ENCODE measurements at regions not wholly inside any gene's neighbourhood (a gene's known extent, or its start where the extent isn't known, plus 50 kb on each side); places are given as distances from the start of the nearest gene placed in this dataset.

DNA sequence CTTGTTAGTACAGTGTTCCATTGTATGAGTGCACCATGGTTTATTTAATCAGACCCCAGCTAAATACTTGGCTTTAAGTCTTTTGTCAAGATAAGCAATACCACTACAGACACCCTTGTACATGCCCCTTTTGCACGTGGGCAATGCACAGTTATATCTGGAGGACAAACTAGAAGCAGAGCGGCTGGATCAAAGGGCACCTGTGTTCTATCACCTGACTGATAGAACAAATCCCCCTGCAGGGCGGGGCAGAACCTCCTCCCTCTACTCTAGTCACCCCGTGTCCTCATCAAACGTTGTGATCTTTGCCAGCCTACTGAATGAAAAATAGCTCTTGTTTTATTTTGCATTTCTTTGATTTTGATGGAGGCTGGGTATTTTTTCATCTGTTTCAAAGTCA, 314.9 kb downstream of the TLE3 start:
- no peak for DNase-seq (ENCODE audit: extremely low read depth, low read depth, low spot score)

- no peak for DNase-seq (ENCODE audit: extremely low read depth, low read depth, low spot score)
These were observed 314.5 kb downstream of the TLE3 start for GRCh38 chr15:69783211-69783610.

GRCh38 chr15:69784798-69785566, 312.7 kb downstream of the TLE3 start:
- DNase-seq (ENCODE audit: extremely low read depth, low read depth, low spot score): no peak

DNA sequence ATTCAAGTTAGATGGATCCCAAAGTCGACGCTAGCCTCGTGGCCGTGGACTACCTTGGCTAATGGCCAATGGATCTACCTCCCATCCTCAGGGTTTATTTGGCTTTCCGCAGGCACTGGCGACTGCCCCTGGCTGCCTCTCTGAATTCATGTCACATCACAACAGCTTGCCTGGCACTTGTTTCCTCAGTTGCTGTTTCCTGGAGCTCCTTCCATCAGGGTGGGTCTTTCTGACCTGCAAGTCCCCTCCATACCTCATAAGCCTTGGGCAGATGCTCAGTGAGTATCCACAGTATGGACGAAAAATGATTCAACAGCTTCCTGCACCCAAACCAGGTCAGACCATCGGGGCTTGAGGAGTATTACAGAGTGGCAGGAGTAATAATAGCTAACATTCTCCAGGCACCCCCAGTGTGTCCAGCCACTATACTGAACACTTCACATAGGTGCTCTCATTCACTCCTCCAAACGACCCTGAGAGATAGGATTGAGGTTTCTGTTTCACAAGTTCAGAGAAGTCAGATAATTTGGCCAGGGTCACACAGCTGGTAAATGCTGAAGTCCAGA, 311.5 kb downstream of the TLE3 start:
- DNase-seq (ENCODE audit: extremely low read depth, low read depth, low spot score): no peak

GRCh38 chr15:69787791-69788190, 309.9 kb downstream of the TLE3 start:
- no peak for DNase-seq (ENCODE audit: extremely low read depth, low read depth, low spot score)

GRCh38 chr15:69789648-69790393, 307.9 kb downstream of the TLE3 start:
- no peak for DNase-seq (ENCODE audit: extremely low read depth, low read depth, low spot score)

- DNase-seq (ENCODE audit: extremely low read depth, low read depth, low spot score): no peak
These were observed 307.1 kb downstream of the TLE3 start for GRCh38 chr15:69790632-69791031.

- DNase-seq (ENCODE audit: extremely low read depth, low read depth, low spot score): no peak
These were observed 304.9 kb downstream of the TLE3 start for GRCh38 chr15:69792823-69793222.

DNA sequence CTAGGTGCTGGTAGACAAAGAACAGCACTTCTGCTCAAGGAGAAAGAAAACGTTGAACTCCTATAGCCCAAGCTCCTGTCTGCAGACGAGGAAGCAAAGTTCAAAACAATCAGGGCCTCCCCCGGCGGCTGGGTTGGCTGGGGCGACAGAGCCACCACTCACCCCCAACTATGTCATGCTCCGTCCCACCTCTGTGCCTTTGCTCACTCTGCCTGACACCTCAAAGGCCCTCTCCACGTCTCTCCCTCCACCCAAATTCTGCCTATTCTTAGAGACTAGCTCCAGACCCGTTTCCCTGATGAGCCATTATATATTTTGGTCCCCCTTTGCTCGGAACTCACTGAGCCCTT, 304.3 kb downstream of the TLE3 start:
- no peak for DNase-seq (ENCODE audit: extremely low read depth, low read depth, low spot score)

DNA sequence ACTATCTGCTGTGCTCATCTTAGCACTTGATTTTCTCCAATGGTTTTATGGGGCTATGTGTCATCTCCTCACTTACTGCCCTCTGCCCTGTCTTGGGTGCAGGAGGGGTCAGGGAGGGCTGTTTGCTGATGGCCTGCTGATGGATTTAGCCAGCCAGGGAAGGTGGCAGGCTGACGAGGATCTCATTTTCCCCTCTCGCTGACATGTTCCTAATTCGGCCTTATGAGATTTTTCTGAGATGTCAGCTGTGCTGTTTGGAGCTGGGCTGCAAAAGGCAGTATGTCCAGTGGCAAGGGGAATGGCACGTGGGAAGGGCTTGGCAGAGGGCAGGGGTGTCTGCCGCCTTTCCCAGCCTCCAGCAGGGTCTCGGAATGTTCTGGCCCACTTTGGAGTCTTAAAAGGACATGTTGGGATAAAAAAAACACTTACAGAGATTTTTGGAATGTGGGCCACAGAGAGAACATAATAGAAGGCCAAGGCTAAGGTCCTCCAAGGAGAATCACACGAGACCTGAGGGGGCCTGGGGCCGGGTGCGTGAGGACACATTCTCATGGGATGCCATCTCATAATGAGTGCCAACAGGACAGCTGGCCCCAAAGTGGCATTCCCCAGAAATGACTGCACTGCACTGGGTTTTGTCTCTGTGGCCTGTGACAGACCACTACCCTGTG, 303.8 kb downstream of the TLE3 start:
- no peak for DNase-seq (ENCODE audit: extremely low read depth, low read depth, low spot score)

- no peak for DNase-seq (ENCODE audit: extremely low read depth, low read depth, low spot score)
These were observed 302.9 kb downstream of the TLE3 start for GRCh38 chr15:69794645-69795469.

DNA sequence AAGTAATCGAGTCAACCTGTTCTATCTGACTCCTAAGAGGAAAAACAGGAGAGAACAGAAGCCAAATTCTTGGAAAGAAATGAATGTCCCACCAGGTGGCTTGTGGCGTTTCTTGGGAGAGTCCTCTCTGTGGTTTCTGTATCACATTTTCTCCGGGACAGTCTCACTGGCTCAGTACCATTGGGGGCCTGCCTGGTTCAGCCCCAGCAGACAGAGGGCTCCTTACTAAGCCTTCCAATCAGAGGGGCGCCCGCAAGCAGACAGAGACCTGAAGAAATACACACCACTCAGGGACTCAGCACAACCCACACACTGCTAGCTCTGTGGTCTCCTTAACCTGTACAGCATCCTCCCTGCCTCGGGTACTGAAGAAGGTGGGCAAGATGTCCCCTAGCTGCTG, 302.1 kb downstream of the TLE3 start:
- no peak for DNase-seq (ENCODE audit: extremely low read depth, low read depth, low spot score)

- DNase-seq (ENCODE audit: extremely low read depth, low read depth, low spot score): no peak
These were observed 300.6 kb downstream of the TLE3 start for GRCh38 chr15:69797051-69797595.

DNA sequence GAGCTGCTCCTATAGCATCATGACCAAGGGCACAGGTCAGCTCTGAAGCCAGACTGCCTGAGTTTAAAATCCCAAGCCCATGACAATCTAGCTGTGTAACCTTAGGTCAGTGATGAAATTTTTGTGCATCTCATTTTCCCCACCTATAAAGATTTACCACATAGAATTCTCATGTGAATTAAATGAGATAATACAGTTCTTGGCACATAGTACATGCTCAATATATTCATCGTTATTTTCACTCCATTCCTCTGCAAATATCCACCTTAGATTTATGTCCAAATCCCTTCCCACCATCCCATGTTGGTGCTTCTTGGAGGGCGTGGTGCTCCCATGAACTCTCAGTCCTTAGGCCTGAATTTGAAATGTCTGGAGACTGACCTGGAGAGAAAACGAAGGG, 300.1 kb downstream of the TLE3 start:
- no peak for DNase-seq (ENCODE audit: extremely low read depth, low read depth, low spot score)

GRCh38 chr15:69798481-69799250, 299.1 kb downstream of the TLE3 start:
- peak; percentile 31 for DNase-seq (ENCODE audit: extremely low read depth, low read depth, low spot score)

GRCh38 chr15:69801144-69801543, 296.6 kb downstream of the TLE3 start:
- no peak for DNase-seq (ENCODE audit: extremely low read depth, low read depth, low spot score)

- DNase-seq (ENCODE audit: extremely low read depth, low read depth, low spot score): no peak
These were observed 295.3 kb downstream of the TLE3 start for GRCh38 chr15:69802432-69802831.

DNA sequence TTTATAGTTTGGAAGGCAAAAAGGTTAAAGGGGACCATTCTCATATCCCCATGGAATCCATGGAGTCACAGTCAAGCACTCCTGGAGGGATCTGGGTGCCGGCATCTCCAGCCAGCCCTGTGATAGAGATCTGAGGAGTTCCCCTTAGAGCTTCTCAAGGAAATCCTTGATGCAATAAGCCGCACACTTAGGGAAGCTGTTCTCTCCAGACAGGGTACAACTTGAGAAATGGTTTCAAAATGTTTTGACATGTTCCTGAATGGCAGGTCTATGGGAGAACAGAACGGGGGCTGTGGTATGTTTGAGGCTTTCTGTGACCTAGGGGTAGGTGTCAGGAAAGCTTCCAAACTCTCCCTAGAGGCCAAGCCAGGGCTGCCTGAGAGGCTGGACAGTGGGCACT, 292.9 kb downstream of the TLE3 start:
- no peak for DNase-seq (ENCODE audit: extremely low read depth, low read depth, low spot score)

- no peak for DNase-seq (ENCODE audit: extremely low read depth, low read depth, low spot score)
These were observed 292.3 kb downstream of the TLE3 start for GRCh38 chr15:69805248-69805953.
